ENCODE measurements at regions not wholly inside any gene's neighbourhood (a gene's known extent, or its start where the extent isn't known, plus 50 kb on each side); places are given as distances from the start of the nearest gene placed in this dataset.
A peak's percentile ranks its signal among the peaks of the same experiment; 100 is the strongest.
"Not testable (repeated sequence)": the region's sequence is repeated elsewhere in the genome, so short reads cannot be mapped to it uniquely, and the experiment has no call there.

DNA sequence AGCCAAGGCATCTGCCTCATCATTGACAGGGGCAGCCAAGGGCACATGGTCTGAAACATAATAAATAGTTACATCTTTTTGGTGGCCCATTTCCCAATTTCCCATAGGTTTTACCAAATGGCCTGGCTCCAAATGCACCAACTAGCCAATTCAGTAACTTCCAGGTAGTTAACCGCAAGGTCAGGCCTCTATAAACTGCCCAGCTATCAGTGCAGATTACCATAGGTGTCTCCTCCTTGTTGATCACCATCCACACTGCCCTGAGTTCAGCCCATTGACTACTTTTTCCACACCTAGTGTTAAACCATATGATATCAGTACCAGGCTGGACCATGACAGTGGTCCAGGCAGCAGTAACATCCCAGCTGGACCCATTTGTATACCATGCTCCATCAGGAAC lies 1145.1 kb upstream of the POU3F4 start:
- TF ChIP-seq, protein P1, sequence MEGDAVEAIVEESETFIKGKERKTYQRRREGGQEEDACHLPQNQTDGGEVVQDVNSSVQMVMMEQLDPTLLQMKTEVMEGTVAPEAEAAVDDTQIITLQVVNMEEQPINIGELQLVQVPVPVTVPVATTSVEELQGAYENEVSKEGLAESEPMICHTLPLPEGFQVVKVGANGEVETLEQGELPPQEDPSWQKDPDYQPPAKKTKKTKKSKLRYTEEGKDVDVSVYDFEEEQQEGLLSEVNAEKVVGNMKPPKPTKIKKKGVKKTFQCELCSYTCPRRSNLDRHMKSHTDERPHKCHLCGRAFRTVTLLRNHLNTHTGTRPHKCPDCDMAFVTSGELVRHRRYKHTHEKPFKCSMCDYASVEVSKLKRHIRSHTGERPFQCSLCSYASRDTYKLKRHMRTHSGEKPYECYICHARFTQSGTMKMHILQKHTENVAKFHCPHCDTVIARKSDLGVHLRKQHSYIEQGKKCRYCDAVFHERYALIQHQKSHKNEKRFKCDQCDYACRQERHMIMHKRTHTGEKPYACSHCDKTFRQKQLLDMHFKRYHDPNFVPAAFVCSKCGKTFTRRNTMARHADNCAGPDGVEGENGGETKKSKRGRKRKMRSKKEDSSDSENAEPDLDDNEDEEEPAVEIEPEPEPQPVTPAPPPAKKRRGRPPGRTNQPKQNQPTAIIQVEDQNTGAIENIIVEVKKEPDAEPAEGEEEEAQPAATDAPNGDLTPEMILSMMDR (IDR thresholded peaks at IDR 0.05; ENCODE audit: insufficient read depth, low read length, severe bottlenecking): no peak
- FAIRE-seq (peak; percentile 43), DNase-seq (ENCODE audit: low read depth) (no peak)
- no peaks in the 10 kb centered on the region for H3K36me3 ChIP-seq (ENCODE audit: control insufficient read depth, insufficient read depth, low read length)
- no peak overlapping the region for H3K4me3 ChIP-seq (ENCODE audit: low read depth, low read length)
- no peaks in the 10 kb centered on the region for H3K27me3 ChIP-seq (ENCODE audit: control insufficient read depth, insufficient read depth, low read length)

DNA sequence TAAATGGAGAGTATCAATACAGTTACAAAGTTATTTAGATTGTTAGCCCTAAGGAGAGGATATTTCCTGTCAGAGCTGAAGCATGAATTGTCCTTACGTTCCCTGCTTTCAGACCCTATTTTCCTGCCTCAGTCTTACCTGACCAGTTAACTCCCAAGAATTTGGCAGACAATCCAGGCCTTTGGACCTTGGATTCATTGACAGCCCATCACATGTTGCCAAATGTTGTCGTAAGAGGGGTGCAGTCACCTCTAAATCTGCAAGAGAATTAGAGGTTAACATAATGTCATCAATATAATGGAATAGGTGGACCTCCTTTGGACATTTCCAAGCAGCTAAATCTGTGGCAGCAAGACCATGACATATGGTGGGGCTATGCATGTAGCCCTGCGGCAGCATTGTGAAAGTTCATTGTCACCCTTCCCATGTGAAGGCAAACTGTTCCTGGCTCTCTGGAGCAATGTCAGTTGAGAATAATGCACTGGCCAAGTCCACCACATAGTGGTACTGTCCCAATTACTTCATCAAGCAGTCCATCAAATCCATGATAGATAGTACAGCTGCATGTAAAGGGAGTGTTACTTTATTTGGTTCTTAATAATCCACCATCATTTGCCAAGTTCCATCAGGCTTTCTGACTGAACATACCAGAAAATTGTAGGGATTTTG lies 1137.0 kb upstream of the POU3F4 start:
- Histone ChIP-seq H3K27me3 (ENCODE audit: control insufficient read depth, insufficient read depth, low read length) (no peaks in the 10 kb centered on the region), H3K36me3 (ENCODE audit: control insufficient read depth, insufficient read depth, low read length) (no peaks in the 10 kb centered on the region), H3K4me3 (ENCODE audit: low read depth, low read length) (no peak overlapping the region)
- TF ChIP-seq, protein P1 (IDR thresholded peaks at IDR 0.05; ENCODE audit: insufficient read depth, low read length, severe bottlenecking): no peak
- FAIRE-seq (no peak), DNase-seq (ENCODE audit: low read depth) (no peak)

DNA sequence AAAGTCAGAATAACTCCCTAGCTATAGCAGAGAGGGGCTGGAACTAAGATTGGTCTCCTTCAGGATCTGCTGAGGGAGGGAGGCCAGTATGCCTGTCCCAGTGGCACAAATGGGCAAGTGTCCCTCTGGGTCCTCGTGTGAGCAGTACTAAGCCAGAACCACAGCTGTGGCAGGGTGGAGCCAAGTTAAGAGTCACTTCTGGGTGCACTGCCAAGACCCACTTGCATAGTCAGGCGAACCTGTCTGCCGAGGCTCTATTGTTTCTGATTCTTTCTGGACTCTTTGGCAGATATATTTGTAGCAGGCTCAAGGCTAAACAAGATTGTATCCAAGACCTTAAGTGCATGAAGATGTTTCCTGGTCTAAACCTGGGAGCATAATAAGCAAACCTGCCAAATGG lies 1123.7 kb upstream of the POU3F4 start:
- Histone ChIP-seq H3K4me3 (ENCODE audit: low read depth, low read length) (no peak overlapping the region), H3K27me3 (ENCODE audit: control insufficient read depth, insufficient read depth, low read length) (no peaks in the 10 kb centered on the region), H3K36me3 (ENCODE audit: control insufficient read depth, insufficient read depth, low read length) (no peaks in the 10 kb centered on the region)
- no peak for DNase-seq (ENCODE audit: low read depth)
- TF ChIP-seq, protein P1 (IDR thresholded peaks at IDR 0.05; ENCODE audit: insufficient read depth, low read length, severe bottlenecking): no peak
- FAIRE-seq: no peak

DNA sequence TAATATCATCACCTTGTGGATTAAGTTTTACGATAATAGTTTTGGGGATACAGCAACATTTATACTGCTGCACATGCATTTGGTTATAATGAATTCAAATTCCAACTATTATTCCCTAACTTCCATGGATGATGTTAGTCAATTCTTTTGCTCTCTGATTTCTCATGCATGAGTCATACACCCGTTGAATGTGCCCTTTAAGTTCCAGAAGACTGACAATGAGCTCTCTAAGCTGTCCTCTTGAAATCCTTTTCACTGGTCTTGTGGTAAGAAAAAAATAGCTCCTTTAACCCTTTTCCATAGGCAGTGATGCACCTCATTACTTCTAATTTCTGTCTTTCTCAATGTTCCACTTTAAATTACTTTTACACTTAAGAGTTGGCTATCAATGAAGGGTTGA lies 1095.2 kb upstream of the POU3F4 start:
- FAIRE-seq: no peak
- no peak overlapping the region for H3K4me3 ChIP-seq (ENCODE audit: low read depth, low read length)
- TF ChIP-seq, protein P1 (IDR thresholded peaks at IDR 0.05; ENCODE audit: insufficient read depth, low read length, severe bottlenecking): no peak
- DNase-seq (ENCODE audit: low read depth): peak; percentile 16
- H3K27me3 ChIP-seq (ENCODE audit: control insufficient read depth, insufficient read depth, low read length): no peaks in the 10 kb centered on the region
- H3K36me3 ChIP-seq (ENCODE audit: control insufficient read depth, insufficient read depth, low read length): no peaks in the 10 kb centered on the region

DNA sequence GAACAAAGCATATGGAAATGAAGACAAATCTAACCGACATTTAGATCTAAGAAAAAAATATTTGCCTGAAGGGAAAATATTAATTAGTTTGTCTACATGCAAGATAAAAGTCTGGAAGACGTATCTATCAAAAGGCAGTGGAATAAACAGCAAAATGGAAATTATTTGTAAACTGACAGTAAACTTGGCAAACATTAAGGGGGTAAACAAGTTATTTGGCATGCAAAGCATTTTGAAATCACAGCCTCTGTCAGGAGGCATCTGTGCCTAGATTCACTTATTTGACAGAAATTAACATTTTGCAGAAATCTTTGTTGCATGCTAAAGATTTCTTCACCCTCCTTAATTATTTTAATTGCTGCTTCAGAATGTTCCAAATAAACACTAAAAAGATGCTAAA lies 1065.8 kb upstream of the POU3F4 start:
- no peak overlapping the region for H3K4me3 ChIP-seq (ENCODE audit: low read depth, low read length)
- FAIRE-seq (no peak), DNase-seq (ENCODE audit: low read depth) (no peak)
- no peaks in the 10 kb centered on the region for H3K36me3 ChIP-seq (ENCODE audit: control insufficient read depth, insufficient read depth, low read length)
- TF ChIP-seq, protein P1 (IDR thresholded peaks at IDR 0.05; ENCODE audit: insufficient read depth, low read length, severe bottlenecking): no peak
- H3K27me3 ChIP-seq (ENCODE audit: control insufficient read depth, insufficient read depth, low read length): no peaks in the 10 kb centered on the region

DNA sequence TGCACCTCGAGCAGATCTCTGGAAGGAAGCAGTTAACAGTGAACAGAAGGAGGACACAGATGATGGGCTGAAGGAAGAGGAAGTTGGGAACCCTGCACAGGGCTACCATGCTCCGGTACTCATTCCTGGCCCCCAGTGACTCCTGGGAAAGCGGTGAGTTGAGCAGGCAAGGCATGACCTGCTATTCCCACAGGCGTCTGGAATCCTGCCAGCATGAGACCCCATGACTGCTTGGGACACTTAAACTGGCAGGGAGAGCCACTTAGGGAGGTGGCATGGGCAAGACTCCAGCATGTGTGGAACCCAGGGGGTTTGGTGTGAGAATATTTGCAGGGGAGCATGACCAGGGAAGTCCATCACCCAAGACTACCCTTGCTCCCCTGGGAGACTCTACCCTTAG lies 1056.4 kb upstream of the POU3F4 start:
- FAIRE-seq: no peak
- H3K27me3 ChIP-seq (ENCODE audit: control insufficient read depth, insufficient read depth, low read length): no peaks in the 10 kb centered on the region
- TF ChIP-seq, protein P1 (IDR thresholded peaks at IDR 0.05; ENCODE audit: insufficient read depth, low read length, severe bottlenecking): no peak

DNA sequence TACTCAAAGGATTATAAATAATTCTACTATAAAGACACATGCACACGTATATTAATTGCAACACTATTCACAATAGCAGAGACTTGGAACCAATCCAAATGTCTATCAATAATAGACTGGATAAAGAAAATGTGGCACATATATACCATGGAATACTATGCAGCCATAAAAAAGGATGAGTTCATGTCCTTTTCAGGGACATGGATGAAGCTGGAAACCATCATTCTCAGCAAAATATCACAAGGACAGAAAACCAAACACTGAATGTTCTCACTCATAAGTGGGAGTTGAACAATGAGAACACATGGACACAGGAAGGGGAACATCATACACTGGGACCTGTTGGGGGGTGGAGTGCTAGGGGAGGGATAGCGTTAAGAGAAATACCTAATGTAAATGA lies 1052.2 kb upstream of the POU3F4 start:
- not testable (repeated sequence) for FAIRE-seq; DNase-seq (ENCODE audit: low read depth)

More for the DNA sequence above, 1056.4 kb upstream of the POU3F4 start:
- no peaks in the 10 kb centered on the region for H3K36me3 ChIP-seq (ENCODE audit: control insufficient read depth, insufficient read depth, low read length)
- no peak overlapping the region for H3K4me3 ChIP-seq (ENCODE audit: low read depth, low read length)
- no peak for DNase-seq (ENCODE audit: low read depth)

More for the DNA sequence above, 1052.2 kb upstream of the POU3F4 start:
- not testable (repeated sequence) for H3K27me3 ChIP-seq (ENCODE audit: control insufficient read depth, insufficient read depth, low read length); H3K4me3 ChIP-seq (ENCODE audit: low read depth, low read length); H3K36me3 ChIP-seq (ENCODE audit: control insufficient read depth, insufficient read depth, low read length)

All from bronchial epithelial cell (primary cell).